ENCODE measurements at regions not wholly inside any gene's neighbourhood (a gene's known extent, or its start where the extent isn't known, plus 50 kb on each side); places are given as distances from the start of the nearest gene placed in this dataset.

DNA sequence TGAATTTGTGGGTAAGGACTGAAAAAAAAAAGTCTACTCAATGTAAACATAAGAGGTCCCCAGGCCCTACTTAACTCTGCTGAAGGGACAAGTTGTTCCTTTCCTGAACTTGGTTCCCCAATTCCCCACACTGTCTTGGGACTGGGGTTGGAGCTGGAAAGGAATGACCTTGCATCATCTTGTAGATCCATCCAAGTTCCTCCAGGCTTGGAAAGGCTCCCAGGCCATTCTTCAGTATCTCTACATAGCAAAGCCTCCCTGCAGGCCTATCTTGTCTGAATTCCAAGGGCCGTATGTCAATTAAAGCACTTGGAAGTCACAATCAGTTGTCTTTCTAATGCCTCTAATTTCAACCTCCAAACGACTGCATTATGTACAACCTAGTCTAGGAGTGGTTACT lies 361.2 kb downstream of the TMEM135 start:
- no peaks in the 10 kb centered on the region for H3K36me3 Mint-ChIP-seq
- Histone ChIP-seq H3K36me3 (ENCODE audit: control insufficient read depth in 2 of 2, extremely low read depth in 1 of 2, insufficient read depth in 1 of 2, low read length in 1 of 2) (no peaks in the 10 kb centered on the region), H3K27me3 (replicated peaks in 1 of 2; ENCODE audit: control insufficient read depth in 2 of 2, extremely low read depth in 1 of 2, insufficient read depth in 2 of 2, low read length in 1 of 2) (peaks cover 0 to 4% of the 10 kb centered on the region in 2 experiments), H3K27ac (ENCODE audit: low read length) (no peak overlapping the region), H3K4me1 (ENCODE audit: control insufficient read depth in 1 of 2, extremely low read depth in 1 of 2, insufficient read depth in 2 of 2, low read length in 2 of 2) (no peaks in the 10 kb centered on the region), H3K9me3 (no peaks in the 10 kb centered on the region), H3K4me3 (ENCODE audit: control insufficient read depth in 1 of 2, extremely low read depth in 1 of 2, low read length in 1 of 2) (no peak overlapping the region)
- H3K4me1 Mint-ChIP-seq = no peaks in the 10 kb centered on the region
- ChIA-PET CTCF (no interaction called here), POLR2A (no interaction called here)
- no peak for DNase-seq
- H3K27me3 Mint-ChIP-seq = peaks cover 15 to 20% of the 10 kb centered on the region in 2 donors
- H3K27ac Mint-ChIP-seq = no peak overlapping the region
- WGBS (ENCODE audit: insufficient coverage) = no CpG with 5 or more reads among the region's 2 CpGs
- no peaks in the 10 kb centered on the region for H3K9me3 Mint-ChIP-seq
- H3K4me3 Mint-ChIP-seq = no peak overlapping the region
- ATAC-seq (replicated peaks in 1 of 4) = no peak

DNA sequence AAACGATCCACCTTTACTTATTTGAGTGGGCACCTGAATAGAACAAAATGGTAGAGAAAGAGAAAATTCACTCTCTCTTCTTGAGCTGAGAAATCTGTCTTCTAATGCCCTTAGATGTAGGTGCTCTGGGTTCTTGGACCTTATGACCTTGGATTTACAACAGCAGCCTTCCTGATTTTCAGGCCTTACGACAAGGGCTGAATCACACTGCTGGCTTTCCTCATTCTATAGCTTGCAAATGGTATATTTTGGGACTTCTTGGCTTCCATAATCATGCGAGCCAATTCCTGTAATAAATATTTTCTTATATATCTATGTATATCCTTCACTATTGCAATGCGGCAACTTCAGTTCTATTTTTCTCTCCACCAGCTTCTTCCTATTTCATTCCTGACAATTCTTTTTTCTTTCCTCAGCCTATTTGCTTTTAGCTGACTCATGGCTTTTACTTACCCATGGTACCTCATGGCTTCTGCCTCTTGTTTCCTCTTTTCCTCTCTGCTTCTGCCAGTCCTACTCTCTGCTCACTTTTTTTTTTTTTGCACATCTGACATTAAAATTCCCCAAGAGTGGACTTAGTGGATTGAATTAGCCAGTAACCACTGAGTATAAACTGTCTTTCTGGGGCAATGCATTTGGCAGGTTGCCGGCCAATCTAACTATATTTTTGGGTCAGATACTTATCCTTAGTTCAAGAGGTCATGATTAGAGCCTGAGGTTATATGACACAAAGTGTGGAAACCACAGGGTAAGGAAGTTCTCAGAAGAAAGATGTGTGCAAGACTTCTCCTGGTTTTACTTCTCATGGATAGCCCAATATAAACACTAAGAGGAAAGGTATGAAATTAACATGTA lies 359.5 kb downstream of the TMEM135 start:
- H3K9me3 ChIP-seq = no peaks in the 10 kb centered on the region
- H3K9me3 Mint-ChIP-seq = no peaks in the 10 kb centered on the region
- ChIA-PET POLR2A (interaction anchor here in 1 of 2 donors (0.6 kb wide), 1 partner anchor 11 kb away, joined by 3 read pairs; no protein-coding TSS in a partner anchor), CTCF (no interaction called here)
- H3K36me3 Mint-ChIP-seq = no peaks in the 10 kb centered on the region
- H3K4me1 Mint-ChIP-seq = no peaks in the 10 kb centered on the region
- no peak overlapping the region for H3K27ac ChIP-seq (ENCODE audit: low read length)
- H3K4me1 ChIP-seq (ENCODE audit: control insufficient read depth in 1 of 2, extremely low read depth in 1 of 2, insufficient read depth in 2 of 2, low read length in 2 of 2) = no peaks in the 10 kb centered on the region
- DNase-seq = no peak
- peaks cover 0 to 4% of the 10 kb centered on the region in 2 experiments for H3K27me3 ChIP-seq (replicated peaks in 1 of 2; ENCODE audit: control insufficient read depth in 2 of 2, extremely low read depth in 1 of 2, insufficient read depth in 2 of 2, low read length in 1 of 2)
- no peak overlapping the region for H3K4me3 Mint-ChIP-seq
- no peaks in the 10 kb centered on the region for H3K36me3 ChIP-seq (ENCODE audit: control insufficient read depth in 2 of 2, extremely low read depth in 1 of 2, insufficient read depth in 1 of 2, low read length in 1 of 2)
- no peak overlapping the region for H3K27ac Mint-ChIP-seq
- no peak for ATAC-seq (replicated peaks in 1 of 4)
- WGBS (ENCODE audit: insufficient coverage) = 80% methylated on average over 1 of the region's 5 CpGs
- no peak overlapping the region for H3K4me3 ChIP-seq (ENCODE audit: control insufficient read depth in 1 of 2, extremely low read depth in 1 of 2, low read length in 1 of 2)
- H3K27me3 Mint-ChIP-seq = peaks cover 14 to 17% of the 10 kb centered on the region in 2 donors

DNA sequence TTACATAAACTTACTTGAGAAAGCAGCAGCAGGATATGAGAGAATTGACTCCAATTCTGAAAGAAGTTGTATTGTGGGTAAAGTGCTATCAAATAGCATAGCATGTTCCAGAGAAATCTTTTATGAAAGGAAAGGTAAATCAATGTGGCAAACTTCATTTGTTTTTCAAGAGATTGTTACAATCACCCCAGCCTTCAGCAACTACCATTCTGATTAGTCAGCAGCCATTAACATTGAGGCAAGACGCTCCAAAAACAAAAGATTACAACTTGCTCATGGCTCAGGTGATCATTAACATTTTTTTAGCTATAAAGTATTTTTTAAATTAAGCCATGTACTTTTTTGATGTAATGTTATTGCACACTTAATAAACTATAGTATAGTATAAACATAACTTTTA lies 357.2 kb downstream of the TMEM135 start:
- Histone ChIP-seq H3K36me3 (ENCODE audit: control insufficient read depth in 2 of 2, extremely low read depth in 1 of 2, insufficient read depth in 1 of 2, low read length in 1 of 2) (no peaks in the 10 kb centered on the region), H3K9me3 (no peaks in the 10 kb centered on the region), H3K4me3 (ENCODE audit: control insufficient read depth in 1 of 2, extremely low read depth in 1 of 2, low read length in 1 of 2) (no peak overlapping the region), H3K27me3 (replicated peaks in 1 of 2; ENCODE audit: control insufficient read depth in 2 of 2, extremely low read depth in 1 of 2, insufficient read depth in 2 of 2, low read length in 1 of 2) (no peaks in the 10 kb centered on the region), H3K27ac (ENCODE audit: low read length) (no peak overlapping the region), H3K4me1 (ENCODE audit: control insufficient read depth in 1 of 2, extremely low read depth in 1 of 2, insufficient read depth in 2 of 2, low read length in 2 of 2) (no peaks in the 10 kb centered on the region)
- CTCF ChIA-PET = no interaction called here
- Mint-ChIP-seq H3K27me3 (peaks cover 8 to 11% of the 10 kb centered on the region in 2 donors), H3K4me1 (no peaks in the 10 kb centered on the region), H3K9me3 (no peaks in the 10 kb centered on the region), H3K4me3 (no peak overlapping the region), H3K27ac (no peak overlapping the region), H3K36me3 (no peaks in the 10 kb centered on the region)
- DNase-seq (no peak), ATAC-seq (replicated peaks in 1 of 4) (no peak)
- POLR2A ChIA-PET = no interaction called here
- no CpG with 5 or more reads among the region's 1 CpG for WGBS (ENCODE audit: insufficient coverage)

DNA sequence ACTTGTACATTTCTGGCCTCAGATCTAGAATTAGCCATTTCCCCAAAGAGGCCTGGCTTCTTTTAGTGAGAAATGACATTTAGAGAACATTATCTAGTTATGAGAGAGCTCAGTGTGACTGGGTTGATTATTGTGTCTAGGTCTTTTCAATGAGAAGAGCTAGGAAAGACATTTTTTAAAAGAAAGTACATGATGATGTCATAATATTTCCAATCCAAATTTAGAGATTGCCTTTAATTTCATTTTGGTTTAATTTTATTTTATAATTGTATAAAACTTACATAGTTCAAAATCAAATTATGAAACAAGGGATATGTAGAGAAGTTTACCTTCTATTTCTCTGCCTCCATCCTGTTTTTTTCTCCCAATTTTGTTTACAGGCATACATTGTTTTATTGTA lies 354.9 kb downstream of the TMEM135 start:
- Mint-ChIP-seq H3K27me3 (peaks cover 5 to 7% of the 10 kb centered on the region in 2 donors), H3K4me1 (no peaks in the 10 kb centered on the region), H3K9me3 (peaks cover 0 to 4% (median 3%) of the 10 kb centered on the region in 3 donors), H3K4me3 (no peak overlapping the region), H3K27ac (no peak overlapping the region), H3K36me3 (no peaks in the 10 kb centered on the region)
- H3K4me1 ChIP-seq (ENCODE audit: control insufficient read depth in 1 of 2, extremely low read depth in 1 of 2, insufficient read depth in 2 of 2, low read length in 2 of 2) = no peaks in the 10 kb centered on the region
- no peaks in the 10 kb centered on the region for H3K36me3 ChIP-seq (ENCODE audit: control insufficient read depth in 2 of 2, extremely low read depth in 1 of 2, insufficient read depth in 1 of 2, low read length in 1 of 2)
- ChIA-PET CTCF (no interaction called here), POLR2A (no interaction called here)
- H3K4me3 ChIP-seq (ENCODE audit: control insufficient read depth in 1 of 2, extremely low read depth in 1 of 2, low read length in 1 of 2) = no peak overlapping the region
- DNase-seq (no peak), ATAC-seq (replicated peaks in 1 of 4) (no peak)
- H3K27me3 ChIP-seq (replicated peaks in 1 of 2; ENCODE audit: control insufficient read depth in 2 of 2, extremely low read depth in 1 of 2, insufficient read depth in 2 of 2, low read length in 1 of 2) = no peaks in the 10 kb centered on the region
- no peaks in the 10 kb centered on the region for H3K9me3 ChIP-seq
- no peak overlapping the region for H3K27ac ChIP-seq (ENCODE audit: low read length)

DNA sequence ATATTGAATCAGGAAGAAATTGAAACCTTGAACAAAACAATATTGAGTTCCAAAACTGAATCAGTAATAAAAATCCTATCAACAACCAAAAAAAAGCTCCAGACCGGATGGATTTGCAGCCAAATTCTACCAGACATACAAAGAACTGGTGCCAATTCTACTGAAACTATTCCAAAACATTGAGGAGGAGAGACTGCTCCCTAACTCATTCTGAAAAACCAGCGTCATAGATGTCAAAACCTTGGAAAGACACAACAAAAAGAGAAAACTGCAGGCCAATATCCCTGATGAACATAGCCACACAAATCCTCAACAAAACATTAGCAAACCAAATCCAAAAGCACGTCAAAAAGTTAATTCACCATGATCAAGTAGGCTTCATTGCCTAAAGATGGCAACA lies 353.8 kb downstream of the TMEM135 start:
- DNase-seq = no peak
- Mint-ChIP-seq H3K4me1 (no peaks in the 10 kb centered on the region), H3K36me3 (no peaks in the 10 kb centered on the region), H3K27me3 (peaks cover 0 to 5% of the 10 kb centered on the region in 2 donors), H3K4me3 (no peak overlapping the region), H3K27ac (no peak overlapping the region), H3K9me3 (peaks cover 0 to 5% (median 3%) of the 10 kb centered on the region in 3 donors)
- ChIA-PET CTCF (no interaction called here), POLR2A (no interaction called here)
- Histone ChIP-seq H3K36me3 (ENCODE audit: control insufficient read depth in 2 of 2, extremely low read depth in 1 of 2, insufficient read depth in 1 of 2, low read length in 1 of 2) (no peaks in the 10 kb centered on the region), H3K4me1 (ENCODE audit: control insufficient read depth in 1 of 2, extremely low read depth in 1 of 2, insufficient read depth in 2 of 2, low read length in 2 of 2) (no peaks in the 10 kb centered on the region), H3K9me3 (no peaks in the 10 kb centered on the region), H3K27ac (ENCODE audit: low read length) (no peak overlapping the region), H3K4me3 (ENCODE audit: control insufficient read depth in 1 of 2, extremely low read depth in 1 of 2, low read length in 1 of 2) (no peak overlapping the region), H3K27me3 (replicated peaks in 1 of 2; ENCODE audit: control insufficient read depth in 2 of 2, extremely low read depth in 1 of 2, insufficient read depth in 2 of 2, low read length in 1 of 2) (peaks cover 0 to 3% of the 10 kb centered on the region in 2 experiments)
- 86% methylated on average over 1 of the region's 3 CpGs for WGBS (ENCODE audit: insufficient coverage)
- ATAC-seq (replicated peaks in 1 of 4) = no peak

DNA sequence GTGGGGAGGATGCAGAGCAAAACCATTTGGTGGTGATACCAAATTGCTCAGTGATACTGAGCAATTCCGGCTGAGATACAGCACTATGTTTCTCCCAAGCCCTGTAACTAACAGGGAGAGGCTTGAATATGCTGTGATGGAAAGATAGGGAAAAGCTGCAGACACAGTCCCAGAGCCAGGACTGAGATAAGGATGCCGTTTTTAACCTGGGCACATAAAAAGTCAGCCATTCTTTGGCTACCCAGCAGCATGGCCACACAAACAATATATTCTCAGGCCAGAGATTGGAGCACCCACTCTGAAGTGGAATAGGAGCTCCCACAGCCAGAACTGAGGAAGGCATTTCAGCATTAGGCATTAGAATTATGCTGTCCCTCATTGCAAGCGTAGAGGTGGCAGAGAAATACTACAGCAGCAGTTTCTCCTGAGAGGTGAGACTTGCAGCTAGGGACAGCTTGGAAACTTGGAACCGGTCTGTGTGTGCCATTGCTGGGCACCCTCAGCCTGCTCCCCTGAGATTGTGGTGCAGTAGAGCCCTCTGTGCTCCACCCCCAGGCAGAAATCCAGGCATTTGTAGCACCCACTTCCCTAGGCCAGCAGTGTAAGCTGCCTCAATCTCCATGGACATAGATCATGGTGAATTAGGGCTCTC lies 346.5 kb downstream of the TMEM135 start:
- DNase-seq = no peak
- no peak overlapping the region for H3K4me3 ChIP-seq (ENCODE audit: control insufficient read depth in 1 of 2, extremely low read depth in 1 of 2, low read length in 1 of 2)
- Mint-ChIP-seq H3K27me3 (peaks cover 12 to 18% of the 10 kb centered on the region in 2 donors), H3K9me3 (peaks cover 5 to 14% (median 7%) of the 10 kb centered on the region in 3 donors), H3K4me1 (no peaks in the 10 kb centered on the region), H3K27ac (no peak overlapping the region), H3K4me3 (no peak overlapping the region), H3K36me3 (no peaks in the 10 kb centered on the region)
- no peak overlapping the region for H3K27ac ChIP-seq (ENCODE audit: low read length)
- H3K36me3 ChIP-seq (ENCODE audit: control insufficient read depth in 2 of 2, extremely low read depth in 1 of 2, insufficient read depth in 1 of 2, low read length in 1 of 2) = no peaks in the 10 kb centered on the region
- H3K27me3 ChIP-seq (replicated peaks in 1 of 2; ENCODE audit: control insufficient read depth in 2 of 2, extremely low read depth in 1 of 2, insufficient read depth in 2 of 2, low read length in 1 of 2) = peaks cover 0 to 14% of the 10 kb centered on the region in 2 experiments
- no peaks in the 10 kb centered on the region for H3K9me3 ChIP-seq
- no peaks in the 10 kb centered on the region for H3K4me1 ChIP-seq (ENCODE audit: control insufficient read depth in 1 of 2, extremely low read depth in 1 of 2, insufficient read depth in 2 of 2, low read length in 2 of 2)
- ATAC-seq (replicated peaks in 1 of 4) = no peak
- ChIA-PET CTCF (no interaction called here), POLR2A (interaction anchor here in 1 of 2 donors (0.9 kb wide), 1 partner anchor 14 kb away, joined by 3 read pairs; no protein-coding TSS in a partner anchor)
- WGBS (ENCODE audit: insufficient coverage) = 100% methylated on average over 2 of the region's 4 CpGs

Measured in T-cell (primary cell).